ENCODE measurements at regions not wholly inside any gene's neighbourhood (a gene's known extent, or its start where the extent isn't known, plus 50 kb on each side); places are given as distances from the start of the nearest gene placed in this dataset.

DNA sequence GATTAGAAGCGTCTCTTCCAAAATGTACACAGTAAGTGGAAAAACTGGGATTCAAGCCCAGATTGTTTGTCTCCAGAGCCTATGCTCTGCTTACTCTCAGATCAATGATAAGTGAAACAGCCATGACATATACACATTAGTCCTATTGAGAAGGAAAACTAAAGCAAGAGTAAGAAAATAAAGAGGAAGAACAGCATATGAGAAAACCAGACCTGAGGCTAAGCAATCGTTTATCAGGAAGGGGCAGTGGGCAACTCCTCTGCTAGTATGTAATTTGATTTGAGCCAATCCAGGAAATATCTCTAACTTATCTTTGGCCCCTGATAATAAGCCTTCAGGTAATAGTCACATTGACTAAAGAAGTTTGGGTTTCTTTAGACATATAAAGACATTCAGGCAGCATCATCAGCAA lies 789.9 kb upstream of the C9orf72 start:
- H3K4me1 ChIP-seq (ENCODE audit: control insufficient read depth, insufficient read depth, low read length) = no peaks in the 10 kb centered on the region
- H3K4me3 ChIP-seq (ENCODE audit: insufficient read depth, low read depth, low read length) = no peak overlapping the region
- no peak overlapping the region for H3K18ac ChIP-seq (ENCODE audit: low read depth, low read length)
- no peak overlapping the region for H3K56ac ChIP-seq (ENCODE audit: extremely low read depth, insufficient read depth, low read length)
- ATAC-seq (ENCODE audit: low read depth) (no peak), DNase-seq (no peak)
- H3K27ac ChIP-seq (ENCODE audit: insufficient read depth, low read length) = no peak overlapping the region
- no peak overlapping the region for H4K91ac ChIP-seq (ENCODE audit: insufficient read depth, low read depth, low read length)
- H2AFZ ChIP-seq (replicated peaks; ENCODE audit: low read length, poor library complexity) = no peak overlapping the region
- H4K5ac ChIP-seq (ENCODE audit: low read depth, low read length) = no peak overlapping the region
- no peak overlapping the region for H2BK20ac ChIP-seq (ENCODE audit: low read depth, low read length)
- TF ChIP-seq, protein P1, sequence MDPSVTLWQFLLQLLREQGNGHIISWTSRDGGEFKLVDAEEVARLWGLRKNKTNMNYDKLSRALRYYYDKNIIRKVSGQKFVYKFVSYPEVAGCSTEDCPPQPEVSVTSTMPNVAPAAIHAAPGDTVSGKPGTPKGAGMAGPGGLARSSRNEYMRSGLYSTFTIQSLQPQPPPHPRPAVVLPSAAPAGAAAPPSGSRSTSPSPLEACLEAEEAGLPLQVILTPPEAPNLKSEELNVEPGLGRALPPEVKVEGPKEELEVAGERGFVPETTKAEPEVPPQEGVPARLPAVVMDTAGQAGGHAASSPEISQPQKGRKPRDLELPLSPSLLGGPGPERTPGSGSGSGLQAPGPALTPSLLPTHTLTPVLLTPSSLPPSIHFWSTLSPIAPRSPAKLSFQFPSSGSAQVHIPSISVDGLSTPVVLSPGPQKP (IDR thresholded peaks at IDR 0.05; ENCODE audit: borderline replicate concordance, low read depth, low read length) = no peak
- TF ChIP-seq MXI1 (IDR thresholded peaks at IDR 0.05; ENCODE audit: borderline replicate concordance, low read depth, low read length) = no peak
- TF ChIP-seq, protein P2, sequence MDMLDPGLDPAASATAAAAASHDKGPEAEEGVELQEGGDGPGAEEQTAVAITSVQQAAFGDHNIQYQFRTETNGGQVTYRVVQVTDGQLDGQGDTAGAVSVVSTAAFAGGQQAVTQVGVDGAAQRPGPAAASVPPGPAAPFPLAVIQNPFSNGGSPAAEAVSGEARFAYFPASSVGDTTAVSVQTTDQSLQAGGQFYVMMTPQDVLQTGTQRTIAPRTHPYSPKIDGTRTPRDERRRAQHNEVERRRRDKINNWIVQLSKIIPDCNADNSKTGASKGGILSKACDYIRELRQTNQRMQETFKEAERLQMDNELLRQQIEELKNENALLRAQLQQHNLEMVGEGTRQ (IDR thresholded peaks at IDR 0.05; ENCODE audit: low read depth, low read length) = no peak
- no peak for TF ChIP-seq SMC3 (IDR thresholded peaks at IDR 0.05; ENCODE audit: low read depth, low read length)
- TF ChIP-seq RCOR1 (IDR thresholded peaks at IDR 0.05; ENCODE audit: insufficient replicate concordance, low read length) = no peak
- TF ChIP-seq MAZ (IDR thresholded peaks at IDR 0.05; ENCODE audit: borderline replicate concordance, low read depth, low read length) = no peak
- no peak for TF ChIP-seq RFX5 (IDR thresholded peaks at IDR 0.05; ENCODE audit: low read depth, low read length)
- no peak for TF ChIP-seq BHLHE40 (IDR thresholded peaks at IDR 0.05; ENCODE audit: low read depth, low read length)
- TF ChIP-seq MAFK (IDR thresholded peaks at IDR 0.05; ENCODE audit: low read depth, low read length) = no peak
- TF ChIP-seq NFE2L2 (IDR thresholded peaks at IDR 0.05; ENCODE audit: low read depth, low read length) = no peak
- no peak for TF ChIP-seq RAD21 (IDR thresholded peaks at IDR 0.05; ENCODE audit: low read length)
- TF ChIP-seq FOS (IDR thresholded peaks at IDR 0.05; ENCODE audit: low read depth, low read length) = no peak
- TF ChIP-seq, protein P3, sequence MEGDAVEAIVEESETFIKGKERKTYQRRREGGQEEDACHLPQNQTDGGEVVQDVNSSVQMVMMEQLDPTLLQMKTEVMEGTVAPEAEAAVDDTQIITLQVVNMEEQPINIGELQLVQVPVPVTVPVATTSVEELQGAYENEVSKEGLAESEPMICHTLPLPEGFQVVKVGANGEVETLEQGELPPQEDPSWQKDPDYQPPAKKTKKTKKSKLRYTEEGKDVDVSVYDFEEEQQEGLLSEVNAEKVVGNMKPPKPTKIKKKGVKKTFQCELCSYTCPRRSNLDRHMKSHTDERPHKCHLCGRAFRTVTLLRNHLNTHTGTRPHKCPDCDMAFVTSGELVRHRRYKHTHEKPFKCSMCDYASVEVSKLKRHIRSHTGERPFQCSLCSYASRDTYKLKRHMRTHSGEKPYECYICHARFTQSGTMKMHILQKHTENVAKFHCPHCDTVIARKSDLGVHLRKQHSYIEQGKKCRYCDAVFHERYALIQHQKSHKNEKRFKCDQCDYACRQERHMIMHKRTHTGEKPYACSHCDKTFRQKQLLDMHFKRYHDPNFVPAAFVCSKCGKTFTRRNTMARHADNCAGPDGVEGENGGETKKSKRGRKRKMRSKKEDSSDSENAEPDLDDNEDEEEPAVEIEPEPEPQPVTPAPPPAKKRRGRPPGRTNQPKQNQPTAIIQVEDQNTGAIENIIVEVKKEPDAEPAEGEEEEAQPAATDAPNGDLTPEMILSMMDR (conservative IDR thresholded peaks at IDR 0.05; ENCODE audit: low read depth, low read length) = no peak
- no peak for TF ChIP-seq CEBPB (IDR thresholded peaks at IDR 0.05; ENCODE audit: low read depth, low read length)
- TF ChIP-seq POLR2A (IDR thresholded peaks at IDR 0.05; ENCODE audit: low read depth, low read length) = no peak
- TF ChIP-seq CHD1 (IDR thresholded peaks at IDR 0.05; ENCODE audit: low read depth, low read length) = no peak
- whole genome bisulfite sequencing, 2 experiments (ENCODE audit: extremely low coverage in 2 of 2, insufficient read length in 1 of 2) = no CpG with 5 or more reads among the region's 2 CpGs
- H3K79me1 ChIP-seq (ENCODE audit: low read depth in 1 of 2, low read length in 2 of 2) = no peaks in the 10 kb centered on the region
- no peak overlapping the region for H3K14ac ChIP-seq (replicated peaks; ENCODE audit: low read depth, low read length)
- dilution Hi-C loops (cut with HindIII; ENCODE audit: low sequenced_read_pairs, unreplicated experiment) (no loop called here), in situ Hi-C loops (cut with MboI; ENCODE audit: low sequenced_read_pairs) (no loop called here), intact Hi-C loops (cut with micrococcal nuclease) (no loop called here)
- H3K36me3 ChIP-seq (ENCODE audit: control insufficient read depth, insufficient read depth, low read length) = no peaks in the 10 kb centered on the region
- no peak overlapping the region for H3K23ac ChIP-seq (ENCODE audit: low read depth, low read length)
- no peaks in the 10 kb centered on the region for H3K9me1 ChIP-seq (ENCODE audit: insufficient read depth, low read length)
- no peaks in the 10 kb centered on the region for H3K9me3 ChIP-seq (ENCODE audit: control insufficient read depth, insufficient read depth, low read length)
- H3K27me3 ChIP-seq (ENCODE audit: control insufficient read depth, insufficient read depth, low read length) = no peaks in the 10 kb centered on the region
- no peak overlapping the region for H4K8ac ChIP-seq (ENCODE audit: low read depth in 2 of 2, low read length in 2 of 2)
- no peak overlapping the region for H2BK15ac ChIP-seq (ENCODE audit: low read depth, low read length)
- H2BK5ac ChIP-seq (ENCODE audit: low read depth, low read length, poor library complexity, severe bottlenecking) = no peak overlapping the region
- BruUV-seq (replicated peaks) = no TSS peak
- H2BK120ac ChIP-seq (ENCODE audit: low read depth, low read length) = no peak overlapping the region
- CTCF ChIA-PET = no interaction called here
- H3K9ac ChIP-seq (ENCODE audit: low read depth, low read length) = no peak overlapping the region
- no peaks in the 10 kb centered on the region for H4K20me1 ChIP-seq (ENCODE audit: insufficient read depth, low read length)
- POLR2A ChIA-PET (ENCODE audit: unreplicated experiment) = no interaction called here
- no peak overlapping the region for H2AK9ac ChIP-seq (replicated peaks; ENCODE audit: low read depth, low read length, poor library complexity)
- no peak overlapping the region for H3K4ac ChIP-seq (ENCODE audit: low read depth, low read length)
- H3K4me2 ChIP-seq (ENCODE audit: low read depth, low read length) = no peak overlapping the region
- H2AK5ac ChIP-seq (ENCODE audit: low read depth, low read length) = no peak overlapping the region
